ENCODE measurements at regions not wholly inside any gene's neighbourhood (a gene's known extent, or its start where the extent isn't known, plus 50 kb on each side); places are given as distances from the start of the nearest gene placed in this dataset.

DNA sequence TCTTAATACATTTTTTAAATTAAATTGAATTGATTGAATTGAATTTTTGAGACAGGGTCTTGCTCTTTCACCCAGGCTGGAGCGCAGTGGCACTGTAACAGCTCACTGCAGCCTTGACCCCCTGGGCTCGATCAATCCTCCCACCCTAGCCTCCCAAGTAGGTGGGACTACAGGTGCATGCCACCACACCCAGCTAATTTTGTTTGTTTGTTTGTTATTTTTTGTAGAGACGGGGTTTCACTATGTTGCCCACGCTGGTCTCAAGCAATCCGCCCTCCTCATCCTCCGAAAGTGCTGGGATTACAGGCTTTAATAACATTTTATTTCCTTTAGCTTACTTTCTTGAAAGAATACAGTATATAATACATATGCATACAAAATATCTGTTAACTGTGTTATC is 226.9 kb downstream of the BUD13 start (continued):
- TF ChIP-seq, protein P1, sequence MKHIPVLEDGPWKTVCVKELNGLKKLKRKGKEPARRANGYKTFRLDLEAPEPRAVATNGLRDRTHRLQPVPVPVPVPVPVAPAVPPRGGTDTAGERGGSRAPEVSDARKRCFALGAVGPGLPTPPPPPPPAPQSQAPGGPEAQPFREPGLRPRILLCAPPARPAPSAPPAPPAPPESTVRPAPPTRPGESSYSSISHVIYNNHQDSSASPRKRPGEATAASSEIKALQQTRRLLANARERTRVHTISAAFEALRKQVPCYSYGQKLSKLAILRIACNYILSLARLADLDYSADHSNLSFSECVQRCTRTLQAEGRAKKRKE (CRISPR knock-in tag; IDR thresholded peaks at IDR 0.05; ENCODE audit: low read depth), result no peak
- no peak for TF ChIP-seq HDAC2 (IDR thresholded peaks at IDR 0.05)

DNA sequence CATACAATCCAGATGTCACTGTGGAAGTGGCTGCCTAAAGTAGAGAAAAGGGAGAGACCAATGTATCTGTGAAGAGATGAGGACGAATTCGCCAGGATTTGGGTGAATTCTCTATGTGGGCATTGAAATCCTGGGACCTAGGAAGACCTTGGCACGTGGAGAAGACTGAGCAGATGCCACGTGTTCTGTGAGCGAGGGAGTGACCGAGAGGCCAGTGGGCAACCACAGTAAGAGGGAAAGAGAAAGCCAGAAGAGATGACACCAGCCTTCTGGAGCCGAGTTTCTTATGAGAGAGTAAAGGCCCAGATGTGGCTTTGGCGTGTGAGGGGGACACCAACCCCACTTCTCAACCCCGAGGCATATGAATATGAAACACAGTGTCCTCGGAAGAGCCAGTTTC is 228.1 kb downstream of the BUD13 start:
- Histone ChIP-seq H3K4me3 (no peak overlapping the region), H3K9me3 (peaks cover 4% of the 10 kb centered on the region; the same call in 2 of the 3 replicates), H3K4me1 (no peaks in the 10 kb centered on the region), H3K27ac (no peak overlapping the region), H3K4me2 (no peak overlapping the region)
- TF ChIP-seq CBX8 (IDR thresholded peaks at IDR 0.05), result no peak
- TF ChIP-seq TP53 (CRISPR knock-in tag; IDR thresholded peaks at IDR 0.05), result no peak
- TF ChIP-seq, protein P2, sequence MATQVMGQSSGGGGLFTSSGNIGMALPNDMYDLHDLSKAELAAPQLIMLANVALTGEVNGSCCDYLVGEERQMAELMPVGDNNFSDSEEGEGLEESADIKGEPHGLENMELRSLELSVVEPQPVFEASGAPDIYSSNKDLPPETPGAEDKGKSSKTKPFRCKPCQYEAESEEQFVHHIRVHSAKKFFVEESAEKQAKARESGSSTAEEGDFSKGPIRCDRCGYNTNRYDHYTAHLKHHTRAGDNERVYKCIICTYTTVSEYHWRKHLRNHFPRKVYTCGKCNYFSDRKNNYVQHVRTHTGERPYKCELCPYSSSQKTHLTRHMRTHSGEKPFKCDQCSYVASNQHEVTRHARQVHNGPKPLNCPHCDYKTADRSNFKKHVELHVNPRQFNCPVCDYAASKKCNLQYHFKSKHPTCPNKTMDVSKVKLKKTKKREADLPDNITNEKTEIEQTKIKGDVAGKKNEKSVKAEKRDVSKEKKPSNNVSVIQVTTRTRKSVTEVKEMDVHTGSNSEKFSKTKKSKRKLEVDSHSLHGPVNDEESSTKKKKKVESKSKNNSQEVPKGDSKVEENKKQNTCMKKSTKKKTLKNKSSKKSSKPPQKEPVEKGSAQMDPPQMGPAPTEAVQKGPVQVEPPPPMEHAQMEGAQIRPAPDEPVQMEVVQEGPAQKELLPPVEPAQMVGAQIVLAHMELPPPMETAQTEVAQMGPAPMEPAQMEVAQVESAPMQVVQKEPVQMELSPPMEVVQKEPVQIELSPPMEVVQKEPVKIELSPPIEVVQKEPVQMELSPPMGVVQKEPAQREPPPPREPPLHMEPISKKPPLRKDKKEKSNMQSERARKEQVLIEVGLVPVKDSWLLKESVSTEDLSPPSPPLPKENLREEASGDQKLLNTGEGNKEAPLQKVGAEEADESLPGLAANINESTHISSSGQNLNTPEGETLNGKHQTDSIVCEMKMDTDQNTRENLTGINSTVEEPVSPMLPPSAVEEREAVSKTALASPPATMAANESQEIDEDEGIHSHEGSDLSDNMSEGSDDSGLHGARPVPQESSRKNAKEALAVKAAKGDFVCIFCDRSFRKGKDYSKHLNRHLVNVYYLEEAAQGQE (IDR thresholded peaks at IDR 0.05), result no peak
- TF ChIP-seq, protein P1 (CRISPR knock-in tag; IDR thresholded peaks at IDR 0.05; ENCODE audit: low read depth), result no peak
- TF ChIP-seq, protein P3, sequence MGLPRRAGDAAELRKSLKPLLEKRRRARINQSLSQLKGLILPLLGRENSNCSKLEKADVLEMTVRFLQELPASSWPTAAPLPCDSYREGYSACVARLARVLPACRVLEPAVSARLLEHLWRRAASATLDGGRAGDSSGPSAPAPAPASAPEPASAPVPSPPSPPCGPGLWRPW (IDR thresholded peaks at IDR 0.05), result no peak
- TF ChIP-seq CBX2 (IDR thresholded peaks at IDR 0.05; ENCODE audit: borderline replicate concordance, low read depth), result no peak
- TF ChIP-seq ZSCAN20 (CRISPR knock-in tag; IDR thresholded peaks at IDR 0.05), result no peak
- TF ChIP-seq NR3C1 (IDR thresholded peaks at IDR 0.05), result no peak
- TF ChIP-seq KDM1A (IDR thresholded peaks at IDR 0.05; ENCODE audit: low read depth), result no peak
- TF ChIP-seq, protein P4, sequence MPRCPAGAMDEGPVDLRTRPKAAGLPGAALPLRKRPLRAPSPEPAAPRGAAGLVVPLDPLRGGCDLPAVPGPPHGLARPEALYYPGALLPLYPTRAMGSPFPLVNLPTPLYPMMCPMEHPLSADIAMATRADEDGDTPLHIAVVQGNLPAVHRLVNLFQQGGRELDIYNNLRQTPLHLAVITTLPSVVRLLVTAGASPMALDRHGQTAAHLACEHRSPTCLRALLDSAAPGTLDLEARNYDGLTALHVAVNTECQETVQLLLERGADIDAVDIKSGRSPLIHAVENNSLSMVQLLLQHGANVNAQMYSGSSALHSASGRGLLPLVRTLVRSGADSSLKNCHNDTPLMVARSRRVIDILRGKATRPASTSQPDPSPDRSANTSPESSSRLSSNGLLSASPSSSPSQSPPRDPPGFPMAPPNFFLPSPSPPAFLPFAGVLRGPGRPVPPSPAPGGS (IDR thresholded peaks at IDR 0.05), result no peak
- TF ChIP-seq HOXB13 (CRISPR knock-in tag; IDR thresholded peaks at IDR 0.05; ENCODE audit: low read depth), result no peak
- TF ChIP-seq MYC (IDR thresholded peaks at IDR 0.05; ENCODE audit: borderline replicate concordance, low read length), result no peak
- no peak for TF ChIP-seq FOSB (CRISPR knock-in tag; IDR thresholded peaks at IDR 0.05)
- WGBS (ENCODE audit: missing lambda C conversion rate), result 5% methylated on average over 10 of the region's 10 CpGs
- no peak for DNase-seq (ENCODE audit: low read depth in 1 of 2, low spot score in 1 of 2)
- ChIA-PET CTCF (no interaction called here), POLR2A (no interaction called here)
- ATAC-seq, result no peak
- no peak for FAIRE-seq

DNA sequence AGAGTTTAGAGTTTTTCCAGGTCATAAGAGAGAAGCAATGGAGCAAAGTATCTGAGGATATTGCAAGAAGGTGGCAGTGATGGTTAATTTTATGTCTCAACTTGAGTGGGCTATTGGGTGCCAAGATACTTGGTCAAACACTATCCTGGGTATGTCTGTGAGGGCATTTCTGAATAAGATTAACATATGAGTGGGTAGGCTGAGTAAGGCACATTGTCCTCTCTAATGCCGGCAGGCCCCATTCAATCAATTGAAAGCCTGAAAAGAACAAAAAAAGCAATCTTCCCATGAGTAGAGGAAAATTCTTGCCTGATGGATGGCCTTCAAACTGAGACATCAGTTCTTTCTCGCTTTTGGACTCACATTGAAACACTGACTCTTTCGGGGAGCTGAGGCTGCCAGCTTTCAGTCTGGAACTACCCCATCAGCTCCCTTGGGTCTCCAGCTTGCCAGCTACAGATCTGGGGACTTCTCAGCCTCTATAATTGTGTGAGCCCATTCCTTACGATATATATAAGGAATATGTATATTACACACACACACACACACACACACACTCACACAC is 228.8 kb downstream of the BUD13 start:
- POLR2A ChIA-PET, result no interaction called here

More for the DNA sequence above, 228.8 kb downstream of the BUD13 start:
- Histone ChIP-seq H3K27ac (no peak overlapping the region), H3K9me3 (no peaks in the 10 kb centered on the region; the same call in 2 of the 3 replicates), H3K4me1 (no peaks in the 10 kb centered on the region), H3K4me3 (no peak overlapping the region), H3K4me2 (no peak overlapping the region)
- no peak for FAIRE-seq
- WGBS (ENCODE audit: missing lambda C conversion rate), result 28% methylated on average over 4 of the region's 4 CpGs
- CTCF ChIA-PET, result no interaction called here
- TF ChIP-seq HOXB13 (CRISPR knock-in tag; IDR thresholded peaks at IDR 0.05; ENCODE audit: low read depth) (no peak), ZC3H11A (IDR thresholded peaks at IDR 0.05) (no peak), CHD4 (IDR thresholded peaks at IDR 0.05; ENCODE audit: borderline replicate concordance) (no peak), RNF2 (IDR thresholded peaks at IDR 0.05; ENCODE audit: borderline replicate concordance, low read depth) (no peak), EP300 (IDR thresholded peaks at IDR 0.05) (no peak), CHD2 (IDR thresholded peaks at IDR 0.05; ENCODE audit: low read length, partially characterized antibody) (no peak), EHF (CRISPR knock-in tag; IDR thresholded peaks at IDR 0.05) (no peak)
- TF ChIP-seq, protein P5, sequence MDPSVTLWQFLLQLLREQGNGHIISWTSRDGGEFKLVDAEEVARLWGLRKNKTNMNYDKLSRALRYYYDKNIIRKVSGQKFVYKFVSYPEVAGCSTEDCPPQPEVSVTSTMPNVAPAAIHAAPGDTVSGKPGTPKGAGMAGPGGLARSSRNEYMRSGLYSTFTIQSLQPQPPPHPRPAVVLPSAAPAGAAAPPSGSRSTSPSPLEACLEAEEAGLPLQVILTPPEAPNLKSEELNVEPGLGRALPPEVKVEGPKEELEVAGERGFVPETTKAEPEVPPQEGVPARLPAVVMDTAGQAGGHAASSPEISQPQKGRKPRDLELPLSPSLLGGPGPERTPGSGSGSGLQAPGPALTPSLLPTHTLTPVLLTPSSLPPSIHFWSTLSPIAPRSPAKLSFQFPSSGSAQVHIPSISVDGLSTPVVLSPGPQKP (IDR thresholded peaks at IDR 0.05; ENCODE audit: low read depth, low read length), result no peak
- TF ChIP-seq, protein P3 (IDR thresholded peaks at IDR 0.05), result no peak
- TF ChIP-seq, protein P6, sequence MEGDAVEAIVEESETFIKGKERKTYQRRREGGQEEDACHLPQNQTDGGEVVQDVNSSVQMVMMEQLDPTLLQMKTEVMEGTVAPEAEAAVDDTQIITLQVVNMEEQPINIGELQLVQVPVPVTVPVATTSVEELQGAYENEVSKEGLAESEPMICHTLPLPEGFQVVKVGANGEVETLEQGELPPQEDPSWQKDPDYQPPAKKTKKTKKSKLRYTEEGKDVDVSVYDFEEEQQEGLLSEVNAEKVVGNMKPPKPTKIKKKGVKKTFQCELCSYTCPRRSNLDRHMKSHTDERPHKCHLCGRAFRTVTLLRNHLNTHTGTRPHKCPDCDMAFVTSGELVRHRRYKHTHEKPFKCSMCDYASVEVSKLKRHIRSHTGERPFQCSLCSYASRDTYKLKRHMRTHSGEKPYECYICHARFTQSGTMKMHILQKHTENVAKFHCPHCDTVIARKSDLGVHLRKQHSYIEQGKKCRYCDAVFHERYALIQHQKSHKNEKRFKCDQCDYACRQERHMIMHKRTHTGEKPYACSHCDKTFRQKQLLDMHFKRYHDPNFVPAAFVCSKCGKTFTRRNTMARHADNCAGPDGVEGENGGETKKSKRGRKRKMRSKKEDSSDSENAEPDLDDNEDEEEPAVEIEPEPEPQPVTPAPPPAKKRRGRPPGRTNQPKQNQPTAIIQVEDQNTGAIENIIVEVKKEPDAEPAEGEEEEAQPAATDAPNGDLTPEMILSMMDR (IDR thresholded peaks at IDR 0.05), result no peak
- TF ChIP-seq, protein P4 (IDR thresholded peaks at IDR 0.05), result no peak
- ATAC-seq, result no peak
- DNase-seq (ENCODE audit: low read depth in 1 of 2, low spot score in 1 of 2), result no peak
